Glutamatergic neuron (in vitro differentiated cells): ENCODE measurements at regions not wholly inside any gene's neighbourhood (a gene's known extent, or its start where the extent isn't known, plus 50 kb on each side); places are given as distances from the start of the nearest gene placed in this dataset.

ENCODE experiments used
- DNase-seq: peaks from one replicate; pipeline ENCODE4 v3.0.0; 2022
- H3K27ac Mint-ChIP-seq: one replicate; pipeline ENCODE4 v1.8.0; 2020; ENCODE audit warnings: mild to moderate bottlenecking, mixed read lengths, inconsistent platforms; ENCODE audit not compliant: unreplicated experiment
- H3K27me3 Mint-ChIP-seq: one replicate; pipeline ENCODE4 v1.8.0; 2020; ENCODE audit warnings: mild to moderate bottlenecking, moderate library complexity, mixed read lengths, inconsistent platforms; ENCODE audit not compliant: unreplicated experiment
- H3K36me3 Mint-ChIP-seq: one replicate; pipeline ENCODE4 v1.8.0; 2020; ENCODE audit warnings: mild to moderate bottlenecking, mixed read lengths, inconsistent platforms; ENCODE audit not compliant: unreplicated experiment
- H3K4me1 Mint-ChIP-seq: one replicate; pipeline ENCODE4 v1.8.0; 2020; ENCODE audit warnings: mild to moderate bottlenecking, low read depth, mixed read lengths, inconsistent platforms; ENCODE audit not compliant: unreplicated experiment
- H3K4me3 Mint-ChIP-seq: one replicate; pipeline ENCODE4 v1.8.0; 2020; ENCODE audit warnings: mild to moderate bottlenecking, mixed read lengths, inconsistent platforms; ENCODE audit not compliant: unreplicated experiment
- H3K9me3 Mint-ChIP-seq: one replicate; pipeline ENCODE4 v1.8.0; 2020; ENCODE audit warnings: mild to moderate bottlenecking, moderate library complexity, mixed read lengths, inconsistent platforms; ENCODE audit not compliant: unreplicated experiment
- CTCF ChIP-seq: fragments of 200-600 bp; sonication (generic); IDR thresholded peaks from one replicate; pipeline ENCODE4 v1.5.0; 2021; ENCODE audit not compliant: partially characterized antibody, unreplicated experiment

- DNase-seq = no peak
- Mint-ChIP-seq H3K27me3 (no peaks in the 10 kb centered on the region), H3K4me1 (no peaks in the 10 kb centered on the region), H3K4me3 (no peak overlapping the region), H3K36me3 (no peaks in the 10 kb centered on the region), H3K27ac (no peak overlapping the region), H3K9me3 (peaks cover 2% of the 10 kb centered on the region)
- no peak for TF ChIP-seq CTCF
Observed at GRCh38 chr1:29876902-29877301, 640.6 kb downstream of the PTPRU start.

GRCh38 chr1:29876441-29876840 lies 640.1 kb downstream of the PTPRU start:
- Mint-ChIP-seq H3K36me3 (no peaks in the 10 kb centered on the region), H3K4me1 (no peaks in the 10 kb centered on the region), H3K27ac (no peak overlapping the region), H3K27me3 (no peaks in the 10 kb centered on the region), H3K4me3 (no peak overlapping the region), H3K9me3 (peaks cover 2% of the 10 kb centered on the region)
- no peak for TF ChIP-seq CTCF
- no peak for DNase-seq

GRCh38 chr1:29875557-29876028 lies 639.3 kb downstream of the PTPRU start:
- DNase-seq = no peak
- no peaks in the 10 kb centered on the region for H3K36me3 Mint-ChIP-seq
- no peaks in the 10 kb centered on the region for H3K4me1 Mint-ChIP-seq
- TF ChIP-seq CTCF = no peak
- H3K4me3 Mint-ChIP-seq = no peak overlapping the region
- peaks cover 2% of the 10 kb centered on the region for H3K9me3 Mint-ChIP-seq
- no peaks in the 10 kb centered on the region for H3K27me3 Mint-ChIP-seq
- no peak overlapping the region for H3K27ac Mint-ChIP-seq

GRCh38 chr1:29870621-29871020 lies 634.3 kb downstream of the PTPRU start:
- Mint-ChIP-seq H3K27ac (no peak overlapping the region), H3K27me3 (no peaks in the 10 kb centered on the region), H3K4me1 (no peaks in the 10 kb centered on the region), H3K36me3 (peaks cover 4% of the 10 kb centered on the region), H3K4me3 (no peak overlapping the region), H3K9me3 (peaks cover 2% of the 10 kb centered on the region)
- DNase-seq = no peak
- no peak for TF ChIP-seq CTCF

- peaks cover 4% of the 10 kb centered on the region for H3K36me3 Mint-ChIP-seq
- H3K4me1 Mint-ChIP-seq = no peaks in the 10 kb centered on the region
- H3K4me3 Mint-ChIP-seq = no peak overlapping the region
- peaks cover 2% of the 10 kb centered on the region for H3K9me3 Mint-ChIP-seq
- H3K27me3 Mint-ChIP-seq = no peaks in the 10 kb centered on the region
- DNase-seq = no peak
- no peak overlapping the region for H3K27ac Mint-ChIP-seq
- TF ChIP-seq CTCF = no peak
Observed at GRCh38 chr1:29869802-29870201, 633.5 kb downstream of the PTPRU start.
